ENCODE measurements at regions not wholly inside any gene's neighbourhood (a gene's known extent, or its start where the extent isn't known, plus 50 kb on each side); places are given as distances from the start of the nearest gene placed in this dataset.

DNA sequence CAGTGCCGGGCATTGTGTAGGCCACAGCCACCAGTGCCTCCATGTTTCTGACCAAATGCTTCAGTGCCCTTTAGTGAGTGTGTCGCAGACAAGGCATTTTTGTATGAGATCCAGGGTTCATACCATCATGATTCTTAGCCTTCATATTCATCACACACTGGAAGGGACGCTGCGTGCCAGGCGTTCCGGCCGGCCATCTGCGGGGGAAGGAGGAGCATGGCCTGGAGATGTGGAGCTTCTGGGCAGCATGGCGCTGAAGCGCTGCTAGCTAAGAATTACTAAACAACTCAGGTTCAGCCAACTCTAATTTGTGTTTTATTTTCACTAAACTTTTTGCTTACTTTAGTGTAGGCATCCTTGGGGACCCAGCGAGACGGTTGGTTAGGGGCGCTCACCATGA is 111.4 kb upstream of the EXOC2 start (continued):
- TF ChIP-seq, protein P1, sequence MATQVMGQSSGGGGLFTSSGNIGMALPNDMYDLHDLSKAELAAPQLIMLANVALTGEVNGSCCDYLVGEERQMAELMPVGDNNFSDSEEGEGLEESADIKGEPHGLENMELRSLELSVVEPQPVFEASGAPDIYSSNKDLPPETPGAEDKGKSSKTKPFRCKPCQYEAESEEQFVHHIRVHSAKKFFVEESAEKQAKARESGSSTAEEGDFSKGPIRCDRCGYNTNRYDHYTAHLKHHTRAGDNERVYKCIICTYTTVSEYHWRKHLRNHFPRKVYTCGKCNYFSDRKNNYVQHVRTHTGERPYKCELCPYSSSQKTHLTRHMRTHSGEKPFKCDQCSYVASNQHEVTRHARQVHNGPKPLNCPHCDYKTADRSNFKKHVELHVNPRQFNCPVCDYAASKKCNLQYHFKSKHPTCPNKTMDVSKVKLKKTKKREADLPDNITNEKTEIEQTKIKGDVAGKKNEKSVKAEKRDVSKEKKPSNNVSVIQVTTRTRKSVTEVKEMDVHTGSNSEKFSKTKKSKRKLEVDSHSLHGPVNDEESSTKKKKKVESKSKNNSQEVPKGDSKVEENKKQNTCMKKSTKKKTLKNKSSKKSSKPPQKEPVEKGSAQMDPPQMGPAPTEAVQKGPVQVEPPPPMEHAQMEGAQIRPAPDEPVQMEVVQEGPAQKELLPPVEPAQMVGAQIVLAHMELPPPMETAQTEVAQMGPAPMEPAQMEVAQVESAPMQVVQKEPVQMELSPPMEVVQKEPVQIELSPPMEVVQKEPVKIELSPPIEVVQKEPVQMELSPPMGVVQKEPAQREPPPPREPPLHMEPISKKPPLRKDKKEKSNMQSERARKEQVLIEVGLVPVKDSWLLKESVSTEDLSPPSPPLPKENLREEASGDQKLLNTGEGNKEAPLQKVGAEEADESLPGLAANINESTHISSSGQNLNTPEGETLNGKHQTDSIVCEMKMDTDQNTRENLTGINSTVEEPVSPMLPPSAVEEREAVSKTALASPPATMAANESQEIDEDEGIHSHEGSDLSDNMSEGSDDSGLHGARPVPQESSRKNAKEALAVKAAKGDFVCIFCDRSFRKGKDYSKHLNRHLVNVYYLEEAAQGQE (IDR thresholded peaks at IDR 0.05; ENCODE audit: low read depth, low read length): no peak
- TF ChIP-seq CTCF (IDR thresholded peaks at IDR 0.05 in 2 of 3, conservative IDR thresholded peaks at IDR 0.05 in 1 of 3; ENCODE audit: control insufficient read depth in 2 of 3, extremely low read depth in 1 of 3, insufficient read depth in 1 of 3, low read depth in 3 of 3, low read length in 3 of 3): no peak
- no peak for TF ChIP-seq GATAD2B (conservative IDR thresholded peaks at IDR 0.05; ENCODE audit: low read depth)
- TF ChIP-seq E2F8 (IDR thresholded peaks at IDR 0.05; ENCODE audit: low read depth, partially characterized antibody): no peak
- no peak for TF ChIP-seq SUZ12 (IDR thresholded peaks at IDR 0.05; ENCODE audit: unreplicated experiment)
- TF ChIP-seq E4F1 (IDR thresholded peaks at IDR 0.05; ENCODE audit: borderline replicate concordance, partially characterized antibody): no peak

Measured in GM12878 (cell line).